DND-41 (cell line): ENCODE measurements at regions not wholly inside any gene's neighbourhood (a gene's known extent, or its start where the extent isn't known, plus 50 kb on each side); places are given as distances from the start of the nearest gene placed in this dataset.

ENCODE experiments used
- CTCF ChIP-seq: IDR thresholded peaks from 2 replicates; pipeline ENCODE4 v1.5.1; 2012; ENCODE audit warnings: borderline replicate concordance, low read length, moderate library complexity, mild to moderate bottlenecking; ENCODE audit not compliant: poor library complexity, severe bottlenecking; ENCODE audit errors: extremely low read depth
- EZH2 ChIP-seq: IDR thresholded peaks from 3 replicates; pipeline ENCODE4 v1.6.1; 2012; ENCODE audit warnings: borderline replicate concordance, low read depth, mild to moderate bottlenecking, moderate library complexity, low read length, inconsistent platforms; ENCODE audit not compliant: severe bottlenecking

- TF ChIP-seq EZH2 (no peak), CTCF (no peak)
Measured at GRCh38 chr3:16831846-16832245, 52.9 kb upstream of the PLCL2 start.
